Skeletal muscle satellite cell (primary cell): ENCODE measurements at regions not wholly inside any gene's neighbourhood (a gene's known extent, or its start where the extent isn't known, plus 50 kb on each side); places are given as distances from the start of the nearest gene placed in this dataset.
"Not testable (repeated sequence)": the region's sequence is repeated elsewhere in the genome, so short reads cannot be mapped to it uniquely, and the experiment has no call there.

Experiments used
- H3K27me3 ChIP-seq: 2 replicates; pipeline ENCODE4 v1.7.0; 2013; ENCODE audit warnings: low read length; ENCODE audit not compliant: control insufficient read depth, insufficient read depth
- H3K36me3 ChIP-seq: 2 replicates; pipeline ENCODE4 v1.7.0; 2013; ENCODE audit warnings: mild to moderate bottlenecking, control low read depth, low read length; ENCODE audit not compliant: insufficient read depth
- H3K4me1 ChIP-seq: 2 replicates; pipeline ENCODE4 v1.7.0; 2013; ENCODE audit warnings: low read length; ENCODE audit not compliant: control insufficient read depth, insufficient read depth
- H3K4me2 ChIP-seq: 2 replicates; pipeline ENCODE4 v1.7.0; 2013; ENCODE audit warnings: mild to moderate bottlenecking, low read length
- H3K4me3 ChIP-seq: 2 replicates; pipeline ENCODE4 v1.7.0; 2013; ENCODE audit warnings: low read length
- H3K9ac ChIP-seq: 2 replicates; pipeline ENCODE4 v1.7.0; 2013; ENCODE audit warnings: mild to moderate bottlenecking, low read depth, low read length, moderate library complexity
- H3K9me3 ChIP-seq: replicated peaks from 2 replicates; pipeline ENCODE4 v1.7.0; 2013; ENCODE audit warnings: mild to moderate bottlenecking, control low read depth, low read length

DNA sequence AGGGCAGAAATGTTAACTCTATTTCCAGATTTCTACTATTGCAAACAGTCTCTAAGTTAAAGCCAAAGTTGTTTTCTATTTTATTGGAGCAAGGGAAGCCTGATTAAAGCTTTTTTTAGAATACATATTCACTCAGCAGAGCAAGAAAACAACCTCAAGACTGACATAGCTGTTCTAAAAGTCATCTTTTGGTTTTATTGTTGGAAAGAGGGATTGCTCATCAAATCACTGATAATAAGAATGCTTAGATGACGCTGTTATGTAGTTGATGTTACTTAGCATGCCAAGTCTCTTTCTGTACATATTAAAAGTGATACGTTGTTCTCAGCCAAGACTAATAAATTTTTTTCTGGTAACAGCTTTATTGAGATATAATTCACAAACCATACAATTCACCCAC is 172.6 kb upstream of the LAMA2 start:
- Histone ChIP-seq H3K4me2 (peak overlapping the region; percentile 19), H3K4me1 (peaks cover 19% of the 10 kb centered on the region), H3K36me3 (no peaks in the 10 kb centered on the region), H3K27me3 (no peaks in the 10 kb centered on the region), H3K9me3 (no peaks in the 10 kb centered on the region), H3K4me3 (no peak overlapping the region), H3K9ac (no peak overlapping the region)

DNA sequence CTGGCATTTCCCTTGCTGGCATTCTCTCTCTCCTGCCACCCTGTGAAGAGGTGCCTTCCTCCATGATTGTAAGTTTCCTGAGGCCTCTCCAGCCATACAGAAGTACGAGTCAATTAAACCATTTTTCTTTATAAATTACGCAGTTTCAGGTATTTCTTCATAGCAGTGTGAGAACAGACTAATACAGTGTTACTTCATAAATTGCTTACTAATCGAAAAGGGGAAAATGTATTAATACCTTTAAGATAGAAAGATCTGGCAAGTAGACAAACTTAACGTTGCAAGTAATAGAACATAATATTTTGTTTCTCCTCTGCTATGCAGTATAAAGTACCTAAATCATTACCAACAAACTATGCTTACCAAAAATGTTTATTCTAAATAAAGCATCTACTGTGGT is 178.3 kb upstream of the LAMA2 start:
- H3K9ac ChIP-seq = no peak overlapping the region
- H3K36me3 ChIP-seq = no peaks in the 10 kb centered on the region
- H3K4me2 ChIP-seq = no peak overlapping the region
- H3K9me3 ChIP-seq = no peaks in the 10 kb centered on the region
- H3K4me3 ChIP-seq = no peak overlapping the region
- no peaks in the 10 kb centered on the region for H3K4me1 ChIP-seq
- no peaks in the 10 kb centered on the region for H3K27me3 ChIP-seq

DNA sequence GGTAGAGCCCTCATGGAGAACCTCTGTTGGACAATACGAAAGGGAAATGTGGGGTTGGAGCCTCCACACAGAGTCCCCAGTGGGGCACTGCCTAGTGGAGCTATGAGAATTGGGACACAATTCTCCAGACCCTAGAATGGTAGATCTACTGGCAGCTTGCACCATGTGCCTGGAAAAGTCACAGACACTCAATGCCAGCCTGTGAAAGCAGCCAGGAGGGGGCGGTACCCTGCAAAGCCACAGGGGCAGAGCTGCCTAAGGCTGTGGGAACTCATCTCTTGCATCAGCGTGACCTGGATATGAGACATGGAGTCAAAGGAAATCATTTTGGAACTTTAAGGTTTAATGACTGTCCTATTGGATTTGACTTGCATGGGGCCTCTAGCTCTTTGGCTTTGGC is 179.1 kb upstream of the LAMA2 start:
- H3K4me3 ChIP-seq, H3K36me3 ChIP-seq, H3K9ac ChIP-seq, H3K27me3 ChIP-seq, H3K9me3 ChIP-seq, H3K4me2 ChIP-seq, H3K4me1 ChIP-seq: not testable (repeated sequence)

DNA sequence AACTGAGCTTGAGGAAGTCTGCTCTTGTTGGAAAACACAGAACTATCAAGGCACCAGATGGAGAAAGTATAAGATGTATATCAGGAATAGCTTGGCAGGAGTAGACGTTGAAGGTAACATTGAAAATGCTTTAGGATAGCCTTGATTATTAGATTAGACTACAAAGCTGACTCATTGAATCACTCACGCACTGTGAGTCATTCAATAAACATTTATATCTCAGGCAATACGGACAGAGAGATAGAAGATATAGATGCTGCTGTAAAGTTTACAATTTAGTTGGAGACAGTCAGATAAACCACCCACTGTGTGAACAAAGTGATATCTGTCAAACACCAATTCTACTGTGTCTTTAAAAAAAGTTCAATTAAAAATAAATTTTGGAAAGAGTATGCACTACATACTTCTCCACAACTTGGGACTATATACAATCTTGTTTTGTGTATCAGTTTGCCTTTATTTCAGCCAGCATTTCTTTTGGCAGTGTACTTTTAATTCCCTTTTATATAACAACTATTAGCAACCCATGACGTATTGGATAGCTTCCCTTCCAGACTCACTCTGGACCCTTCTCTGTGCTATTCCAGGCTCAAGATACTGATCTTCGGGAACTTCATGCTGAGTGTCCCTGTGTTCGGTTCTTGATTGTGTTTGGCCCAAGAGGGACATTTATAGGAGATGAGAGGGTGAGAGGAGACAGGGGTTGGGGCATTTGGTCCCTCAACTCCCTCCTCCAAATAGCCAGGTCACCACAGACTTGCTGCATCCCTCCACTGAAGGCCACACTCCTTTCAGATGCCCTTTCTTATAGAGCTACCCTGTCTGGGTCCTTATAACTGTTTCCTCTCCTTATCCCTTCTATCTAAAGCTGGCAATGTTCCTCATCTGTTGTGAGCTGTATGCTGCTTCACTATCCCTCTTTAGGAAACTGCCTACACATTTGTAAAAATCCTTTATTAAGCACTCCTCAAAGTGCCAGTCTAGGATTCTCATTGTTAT is 176.6 kb upstream of the PTPRK start:
- Histone ChIP-seq H3K9me3 (no peaks in the 10 kb centered on the region), H3K4me2 (no peak overlapping the region)

DNA sequence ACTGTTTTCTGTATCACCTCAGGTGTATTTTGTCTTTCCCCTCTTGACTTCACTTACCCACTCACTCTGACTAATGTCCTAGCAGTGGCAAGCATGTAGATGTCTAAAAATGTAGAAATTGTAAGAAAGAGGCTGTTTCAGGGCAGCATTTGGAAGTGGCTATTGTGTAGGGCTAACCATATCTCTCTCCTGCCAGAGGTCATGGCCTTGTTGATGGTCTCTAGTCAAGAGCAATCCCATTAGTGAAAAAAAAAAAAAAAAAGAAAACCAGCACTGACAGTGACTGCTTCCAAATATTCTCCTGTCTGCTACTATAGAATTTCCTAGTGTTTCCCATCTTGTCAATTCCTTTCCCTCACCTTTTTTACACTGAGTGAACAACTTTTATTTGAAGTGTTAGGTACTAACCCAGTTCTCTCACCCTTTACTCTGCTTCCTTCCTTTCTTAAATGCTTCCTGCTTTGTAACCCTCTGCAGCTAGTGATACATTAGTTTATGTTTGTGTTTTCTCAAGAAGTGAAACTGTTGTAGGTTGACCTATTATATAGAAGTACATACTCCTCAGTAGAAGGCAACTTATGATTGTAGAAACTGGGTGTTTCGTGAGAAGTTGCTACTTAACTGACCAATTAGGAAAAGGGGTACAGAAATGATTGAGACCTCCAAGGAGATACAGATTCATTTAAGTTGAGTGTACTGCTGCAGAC is 174.1 kb upstream of the PTPRK start:
- Histone ChIP-seq H3K4me1 (peaks cover 12% of the 10 kb centered on the region), H3K36me3 (no peaks in the 10 kb centered on the region), H3K4me3 (no peak overlapping the region), H3K27me3 (no peaks in the 10 kb centered on the region), H3K9ac (no peak overlapping the region), H3K9me3 (no peaks in the 10 kb centered on the region), H3K4me2 (no peak overlapping the region)

More for the DNA sequence above, 176.6 kb upstream of the PTPRK start:
- Histone ChIP-seq H3K4me3 (no peak overlapping the region), H3K36me3 (no peaks in the 10 kb centered on the region), H3K9ac (no peak overlapping the region), H3K27me3 (no peaks in the 10 kb centered on the region), H3K4me1 (peaks cover 12% of the 10 kb centered on the region)

DNA sequence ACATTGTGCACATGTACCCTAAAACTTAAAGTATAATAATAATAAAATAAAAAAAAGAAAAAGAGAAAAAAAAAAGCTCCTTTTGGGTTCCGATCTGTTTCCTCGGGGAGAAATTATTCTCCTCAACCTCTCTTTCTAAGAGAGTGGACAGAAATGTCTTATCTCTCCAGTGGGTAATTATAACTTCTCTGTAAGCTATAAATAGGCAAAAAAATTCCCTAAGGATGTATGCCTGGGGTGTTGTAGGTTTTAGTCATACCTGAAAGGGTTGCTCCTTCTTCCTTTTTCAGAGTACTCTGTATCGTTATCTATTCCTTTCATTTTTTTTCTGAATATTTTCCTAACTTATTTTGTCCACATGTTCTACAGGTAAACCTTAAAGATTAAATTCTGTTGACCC is 169.7 kb upstream of the PTPRK start:
- Histone ChIP-seq H3K4me1 (no peaks in the 10 kb centered on the region), H3K4me2 (no peak overlapping the region), H3K9ac (no peak overlapping the region), H3K27me3 (no peaks in the 10 kb centered on the region), H3K4me3 (no peak overlapping the region), H3K9me3 (no peaks in the 10 kb centered on the region), H3K36me3 (no peaks in the 10 kb centered on the region)

DNA sequence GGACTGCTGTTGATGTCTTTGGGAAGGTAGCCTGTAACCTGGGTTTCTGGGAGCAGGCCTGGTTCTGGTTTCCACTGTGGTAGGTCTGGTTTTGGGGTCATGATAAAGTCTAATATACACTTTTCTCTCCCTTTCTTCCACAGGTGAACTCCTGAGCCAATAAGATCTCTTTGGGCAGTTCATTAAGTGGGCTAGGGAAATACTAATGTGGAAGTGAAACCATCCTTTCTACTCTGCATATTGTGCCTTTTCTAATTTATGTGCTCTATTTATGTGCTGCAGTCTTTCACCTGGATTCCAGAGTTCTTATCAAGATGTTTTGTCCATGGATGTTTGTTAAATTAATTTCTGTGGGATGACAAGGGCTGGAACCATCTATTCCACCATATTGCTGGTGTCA is 165.7 kb upstream of the PTPRK start:
- no peaks in the 10 kb centered on the region for H3K4me1 ChIP-seq

DNA sequence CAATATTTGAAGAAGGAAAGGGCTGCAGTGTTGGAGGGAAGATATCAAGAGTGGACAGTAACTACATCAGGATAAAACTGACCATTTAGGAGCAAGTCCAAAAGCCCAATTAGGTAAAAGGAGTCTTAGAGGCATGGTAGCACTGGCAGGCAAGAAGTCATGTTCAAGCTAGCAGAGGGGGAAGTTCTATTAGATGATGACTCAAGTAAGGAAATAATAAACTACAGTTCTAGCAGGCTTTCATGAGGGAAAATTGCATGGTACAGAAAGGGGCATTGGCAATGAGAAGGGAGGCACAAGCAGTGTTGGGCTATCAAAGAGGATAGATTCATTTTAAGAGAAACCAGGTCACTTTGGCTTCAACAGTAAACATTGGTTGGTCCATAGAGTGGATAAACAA is 156.1 kb upstream of the PTPRK start:
- H3K4me2 ChIP-seq = no peak overlapping the region
- H3K27me3 ChIP-seq = no peaks in the 10 kb centered on the region
- H3K36me3 ChIP-seq = no peaks in the 10 kb centered on the region
- H3K9ac ChIP-seq = no peak overlapping the region
- no peak overlapping the region for H3K4me3 ChIP-seq
- no peaks in the 10 kb centered on the region for H3K4me1 ChIP-seq
- H3K9me3 ChIP-seq = no peaks in the 10 kb centered on the region

More for the DNA sequence above, 165.7 kb upstream of the PTPRK start:
- H3K4me2 ChIP-seq = no peak overlapping the region
- no peaks in the 10 kb centered on the region for H3K27me3 ChIP-seq
- no peaks in the 10 kb centered on the region for H3K9me3 ChIP-seq
- no peak overlapping the region for H3K4me3 ChIP-seq
- no peaks in the 10 kb centered on the region for H3K36me3 ChIP-seq
- no peak overlapping the region for H3K9ac ChIP-seq

DNA sequence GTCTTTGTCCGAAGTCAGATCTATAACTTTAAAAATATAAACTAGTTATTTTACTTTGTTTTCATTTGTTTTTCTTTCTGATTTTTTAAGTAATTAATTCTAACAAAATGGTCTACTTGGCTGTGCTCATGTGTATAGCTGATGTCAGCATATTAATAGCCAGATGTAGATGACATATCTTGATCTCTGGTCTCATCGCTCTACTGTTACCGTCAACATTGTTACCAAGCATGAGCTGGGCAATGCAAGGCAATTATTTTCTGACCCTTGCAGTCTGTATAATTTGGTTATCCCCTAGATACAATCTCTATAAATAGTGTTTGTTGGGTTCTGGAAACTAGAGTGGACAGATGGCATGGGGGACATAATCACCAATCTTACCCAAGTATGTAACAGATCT is 151.6 kb upstream of the PTPRK start:
- no peaks in the 10 kb centered on the region for H3K4me1 ChIP-seq
- no peak overlapping the region for H3K4me2 ChIP-seq
- no peaks in the 10 kb centered on the region for H3K36me3 ChIP-seq
- H3K27me3 ChIP-seq = no peaks in the 10 kb centered on the region
- H3K9ac ChIP-seq = no peak overlapping the region
- no peak overlapping the region for H3K4me3 ChIP-seq
- no peaks in the 10 kb centered on the region for H3K9me3 ChIP-seq

DNA sequence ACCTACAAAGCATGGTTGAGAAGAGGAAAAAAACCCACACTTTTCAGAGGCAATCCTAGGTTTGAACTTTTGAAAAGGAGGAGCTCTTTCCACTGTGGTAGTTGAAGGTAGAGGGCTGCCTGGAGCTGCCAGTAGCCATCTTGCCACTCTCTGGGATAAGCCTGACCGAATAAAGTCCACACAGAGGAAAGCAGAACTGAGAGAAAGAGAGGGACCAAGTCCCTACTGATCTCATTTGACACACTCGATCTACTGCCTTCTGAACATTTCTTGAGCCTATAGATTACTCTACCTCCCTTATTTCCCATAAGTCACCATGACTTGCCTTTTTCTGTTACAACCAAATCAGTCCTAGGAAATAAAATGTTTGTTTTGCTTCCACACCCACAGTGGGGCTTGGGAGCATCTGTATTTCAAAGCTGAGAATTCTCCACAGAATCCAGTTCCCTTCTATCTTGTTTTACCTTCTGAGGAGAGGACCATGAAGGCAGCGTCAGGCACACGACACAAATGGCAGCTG is 147.0 kb upstream of the PTPRK start:
- no peaks in the 10 kb centered on the region for H3K36me3 ChIP-seq

DNA sequence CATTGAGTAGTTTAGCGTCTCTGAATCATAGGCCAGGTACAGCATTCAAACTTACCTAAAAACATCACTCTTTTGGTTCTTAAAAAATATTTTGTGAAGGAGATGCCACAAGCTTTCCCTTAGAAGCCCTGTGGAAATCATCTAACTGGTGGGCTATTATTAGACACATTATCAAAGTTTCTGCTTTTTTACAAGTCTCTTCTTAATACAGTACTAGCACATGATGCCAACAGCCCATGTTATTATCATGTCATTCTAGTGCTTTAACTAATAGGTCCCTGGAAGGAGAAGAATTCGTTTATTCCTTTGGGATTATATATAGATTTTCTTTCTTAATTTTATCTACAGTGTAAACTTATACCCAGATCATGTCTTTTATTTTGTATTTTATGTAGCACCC is 146.0 kb upstream of the PTPRK start:
- no peak overlapping the region for H3K4me3 ChIP-seq
- H3K36me3 ChIP-seq = no peaks in the 10 kb centered on the region
- H3K4me1 ChIP-seq = no peaks in the 10 kb centered on the region
- H3K9me3 ChIP-seq = no peaks in the 10 kb centered on the region
- no peak overlapping the region for H3K4me2 ChIP-seq
- no peaks in the 10 kb centered on the region for H3K27me3 ChIP-seq
- H3K9ac ChIP-seq = no peak overlapping the region

More for the DNA sequence above, 147.0 kb upstream of the PTPRK start:
- no peaks in the 10 kb centered on the region for H3K4me1 ChIP-seq
- H3K9me3 ChIP-seq = no peaks in the 10 kb centered on the region
- H3K9ac ChIP-seq = no peak overlapping the region
- no peaks in the 10 kb centered on the region for H3K27me3 ChIP-seq
- H3K4me2 ChIP-seq = no peak overlapping the region
- no peak overlapping the region for H3K4me3 ChIP-seq
